ENCODE measurements at regions not wholly inside any gene's neighbourhood (a gene's known extent, or its start where the extent isn't known, plus 50 kb on each side); places are given as distances from the start of the nearest gene placed in this dataset.

DNA sequence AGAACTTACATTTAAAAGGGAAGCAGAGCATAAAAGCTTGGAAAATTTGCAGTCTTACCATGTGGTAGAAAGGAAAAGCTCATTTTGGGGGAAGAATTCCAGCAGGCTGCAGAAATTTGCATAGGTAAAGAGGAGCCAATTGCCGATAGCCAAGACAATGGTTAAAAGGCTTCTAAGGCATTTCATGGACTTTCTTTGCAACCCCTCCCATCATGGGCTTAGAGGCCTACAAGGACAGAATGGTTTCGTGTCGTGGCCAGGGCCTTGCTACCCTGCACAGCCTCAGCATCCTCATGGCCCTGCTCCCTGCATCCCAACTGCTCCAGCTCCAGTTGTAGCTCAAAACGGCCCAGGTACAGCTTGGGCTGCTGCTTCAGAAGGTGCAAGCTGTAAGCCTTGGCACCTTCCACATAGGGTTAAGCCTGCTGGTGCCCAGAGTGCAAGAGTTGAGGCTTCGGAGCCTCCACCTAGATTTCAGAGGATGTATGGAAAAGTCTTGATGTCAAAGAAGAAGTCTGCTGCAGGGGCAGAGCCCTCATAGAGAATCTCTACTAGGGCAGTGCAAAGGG, 420.3 kb downstream of the PCDH17 start:
- no peak for DNase-seq

DNA sequence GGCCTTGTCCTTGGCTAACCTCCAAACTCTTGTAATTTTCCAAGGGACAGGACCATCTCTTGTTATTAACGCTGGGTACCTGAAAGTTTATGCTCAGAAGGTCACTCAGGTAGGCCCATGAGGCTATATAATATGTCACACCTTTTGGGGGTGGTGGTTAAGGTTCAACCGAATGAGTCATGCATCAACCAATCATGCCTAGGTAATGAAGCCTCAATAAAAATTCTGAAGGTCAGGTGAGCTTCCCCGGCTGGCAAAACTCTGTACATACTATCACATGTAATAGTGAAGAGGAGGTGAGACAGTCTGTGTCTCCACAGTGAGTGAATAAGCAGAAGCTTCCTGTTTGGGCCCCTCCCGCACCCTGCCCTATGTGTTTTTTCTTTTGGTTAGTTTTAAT, 424.9 kb downstream of the PCDH17 start:
- no peak for DNase-seq

DNA sequence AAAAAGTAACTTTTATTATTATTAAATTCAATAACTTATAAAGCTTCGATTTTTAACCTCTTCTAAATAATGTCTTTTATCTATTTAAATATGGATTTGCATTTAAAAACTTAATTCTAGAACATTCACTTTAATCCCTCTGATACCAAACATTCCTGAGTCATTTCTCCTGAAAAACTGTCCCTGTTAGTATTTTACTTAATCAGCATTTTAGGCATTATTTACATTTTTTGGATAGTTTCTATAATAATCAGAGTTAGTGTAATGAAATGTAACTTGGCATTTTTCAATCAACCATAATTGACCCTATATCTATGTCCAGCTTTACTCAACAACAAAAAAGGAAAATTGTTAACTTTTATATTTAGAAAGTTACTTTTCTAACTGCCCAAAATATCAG, 428.1 kb downstream of the PCDH17 start:
- DNase-seq, result no peak

DNA sequence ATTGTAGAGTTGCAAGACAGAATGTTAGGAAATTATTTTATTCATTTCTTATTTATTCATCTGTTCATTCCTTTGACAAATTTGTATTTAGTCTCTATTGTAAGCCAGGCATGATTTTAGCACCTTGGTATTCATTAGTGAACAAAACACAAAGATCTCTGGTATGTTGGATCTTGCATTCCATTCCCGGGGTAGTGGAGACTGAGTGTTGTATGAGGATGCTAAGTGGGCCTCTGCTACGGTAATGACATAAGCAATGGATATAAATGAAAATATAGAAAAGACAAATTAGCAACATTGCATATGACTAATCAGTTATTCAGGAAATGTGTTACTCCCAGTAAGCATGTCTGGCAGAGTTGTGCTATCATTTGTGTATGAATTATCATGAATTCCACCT, 449.3 kb downstream of the PCDH17 start:
- DNase-seq, result no peak

DNA sequence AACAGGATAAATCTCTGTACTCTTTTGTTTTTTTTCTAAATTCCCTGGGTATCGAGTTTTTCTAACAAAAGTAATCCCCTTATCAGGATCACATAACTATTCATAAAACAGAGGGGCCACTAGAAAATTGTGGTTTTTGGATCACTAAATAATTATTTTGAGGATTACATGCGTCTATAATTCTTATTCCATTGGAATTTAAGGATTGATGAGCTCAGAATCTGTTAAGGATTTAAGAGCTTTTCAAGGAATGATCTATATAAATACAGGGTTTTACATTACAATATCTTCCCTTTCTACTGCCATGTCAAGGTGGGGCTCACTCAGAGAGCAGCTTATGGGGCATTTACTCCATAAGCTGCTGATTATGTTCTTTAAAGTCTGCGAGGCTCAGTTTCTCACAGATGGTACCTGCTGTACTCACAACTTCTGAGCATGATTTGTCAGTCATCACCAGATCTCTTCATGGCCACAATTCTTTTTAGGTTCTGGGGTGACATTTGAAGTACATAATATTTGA, 449.8 kb downstream of the PCDH17 start:
- DNase-seq, result no peak

DNA sequence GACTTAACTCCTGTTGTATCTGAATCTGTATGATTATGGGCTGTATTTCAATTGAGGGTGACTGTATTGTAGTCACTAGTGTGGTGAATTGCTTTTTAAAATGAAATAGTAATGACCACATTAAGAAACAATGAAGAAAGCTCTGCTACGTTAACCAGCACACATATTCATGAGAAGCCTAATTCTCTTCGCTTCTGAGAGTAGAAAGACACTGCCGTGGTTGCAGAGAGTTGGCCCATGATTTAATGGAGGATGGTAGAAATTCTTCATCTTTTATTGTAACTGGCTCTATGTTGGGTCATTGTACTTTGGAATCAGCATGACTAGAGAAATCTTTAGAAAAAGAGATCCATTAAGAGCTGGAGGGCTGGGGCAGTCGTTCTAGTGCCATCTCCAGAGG, 451.5 kb downstream of the PCDH17 start:
- DNase-seq, result no peak

DNA sequence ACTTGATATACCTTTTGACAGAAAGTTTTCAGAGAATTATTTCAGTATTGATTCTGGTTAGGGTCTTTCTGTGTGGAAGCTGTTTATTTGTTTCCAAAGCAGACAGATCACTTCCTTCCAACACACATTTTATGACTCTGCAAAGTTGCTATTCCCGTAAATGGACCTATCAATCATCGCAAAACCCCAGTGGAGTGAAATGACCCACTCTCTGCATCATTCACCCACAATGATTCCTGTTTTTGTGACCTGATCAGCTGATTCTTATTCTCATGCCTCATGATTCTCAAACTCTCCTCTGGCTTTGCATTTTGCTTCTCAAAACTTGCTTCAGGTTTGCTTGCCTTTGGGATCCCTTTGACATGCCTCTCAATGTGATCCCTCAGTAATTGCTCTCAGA, 453.7 kb downstream of the PCDH17 start:
- no peak for DNase-seq

DNA sequence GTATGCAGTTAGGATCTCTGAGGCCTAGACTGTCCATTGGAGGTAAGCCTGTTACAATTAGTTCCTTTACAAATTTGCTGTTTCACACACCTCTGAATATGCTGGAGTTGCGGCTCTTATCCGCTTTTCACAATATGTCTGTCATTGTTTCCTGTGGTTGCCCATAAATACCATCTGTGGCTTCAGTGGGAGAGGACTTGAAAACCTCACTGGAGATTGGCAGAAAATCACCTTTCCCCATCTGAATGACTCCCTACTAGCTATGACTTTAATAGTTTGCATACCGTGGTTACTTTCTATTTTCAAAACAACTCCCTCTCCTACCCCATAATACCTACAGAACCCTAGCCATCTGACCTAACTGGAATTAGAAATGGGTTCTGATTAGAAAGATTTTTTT, 454.3 kb downstream of the PCDH17 start:
- DNase-seq, result no peak

DNA sequence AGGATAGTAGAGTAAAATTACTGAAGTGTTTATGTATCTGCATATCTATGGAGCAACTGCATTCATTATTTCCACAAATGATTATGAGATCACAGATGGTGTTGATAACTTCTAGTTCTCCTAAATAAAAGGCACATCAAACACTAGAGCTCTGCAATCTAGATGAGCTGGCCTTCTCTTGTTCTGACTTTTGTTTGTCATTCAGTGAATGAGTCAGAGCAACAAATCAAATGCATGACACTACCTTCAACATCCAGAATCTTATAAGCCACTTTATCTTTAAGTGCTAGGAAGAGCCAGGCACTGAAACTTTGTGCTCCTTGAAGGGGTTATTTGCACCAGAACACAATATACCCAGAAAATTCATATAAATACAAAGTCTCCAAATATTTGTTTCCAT, 456.0 kb downstream of the PCDH17 start:
- no peak for DNase-seq

DNA sequence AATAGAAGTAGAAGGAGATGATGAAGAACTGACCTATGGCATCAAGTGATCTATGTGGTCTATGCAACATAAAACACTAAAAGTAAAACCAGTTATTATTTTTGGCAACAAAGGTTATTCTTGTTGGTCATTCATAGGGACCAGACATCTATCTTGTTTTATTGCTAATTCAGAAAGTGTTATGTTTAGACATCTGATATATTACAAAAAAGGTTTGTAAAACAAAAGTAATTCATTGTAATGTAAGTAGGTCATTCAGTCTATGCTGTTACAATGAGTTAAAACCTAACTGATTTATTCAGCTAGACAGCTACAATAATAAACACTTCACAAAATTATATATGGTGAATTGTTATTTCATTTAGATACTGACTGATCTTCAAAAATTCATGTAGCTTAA, 461.9 kb downstream of the PCDH17 start:
- DNase-seq, result no peak

DNA sequence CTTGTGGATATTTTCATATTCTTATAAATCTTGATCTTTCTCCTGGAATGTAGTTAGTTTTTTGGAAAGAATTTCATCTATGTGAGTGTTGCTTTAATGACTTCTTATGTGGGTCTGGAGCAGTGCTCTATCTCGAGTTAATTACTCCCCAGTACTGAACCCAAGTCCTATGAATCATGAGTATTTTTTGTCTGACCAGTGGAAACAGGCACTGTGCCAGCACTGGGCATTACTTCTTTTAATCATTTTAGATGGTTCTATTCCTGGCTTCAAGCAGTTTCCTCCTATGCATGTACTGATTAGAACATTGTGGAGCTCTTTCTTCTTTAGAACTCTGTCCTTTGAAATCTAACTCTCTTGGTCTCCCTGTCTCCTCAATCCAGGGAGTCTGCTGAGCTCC, 466.3 kb downstream of the PCDH17 start:
- DNase-seq, result no peak

DNA sequence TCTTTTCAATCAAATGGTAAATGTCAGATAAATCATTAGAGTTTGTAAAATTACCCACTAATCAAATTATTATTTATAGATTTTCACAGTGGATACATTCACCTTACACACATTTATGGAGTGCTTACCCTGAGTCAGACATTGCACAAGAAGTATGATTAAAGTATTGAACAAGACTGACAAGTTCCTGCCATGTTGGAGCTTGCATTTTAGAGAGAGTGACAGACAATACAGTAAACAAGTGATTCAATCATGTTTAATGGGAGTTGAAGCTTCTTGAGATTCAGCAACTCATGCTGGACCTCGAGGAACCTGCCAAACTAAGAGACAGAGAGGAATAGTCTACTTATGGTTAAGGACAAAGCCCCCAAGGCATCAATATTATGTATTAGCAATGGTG, 487.8 kb downstream of the PCDH17 start:
- no peak for DNase-seq

DNA sequence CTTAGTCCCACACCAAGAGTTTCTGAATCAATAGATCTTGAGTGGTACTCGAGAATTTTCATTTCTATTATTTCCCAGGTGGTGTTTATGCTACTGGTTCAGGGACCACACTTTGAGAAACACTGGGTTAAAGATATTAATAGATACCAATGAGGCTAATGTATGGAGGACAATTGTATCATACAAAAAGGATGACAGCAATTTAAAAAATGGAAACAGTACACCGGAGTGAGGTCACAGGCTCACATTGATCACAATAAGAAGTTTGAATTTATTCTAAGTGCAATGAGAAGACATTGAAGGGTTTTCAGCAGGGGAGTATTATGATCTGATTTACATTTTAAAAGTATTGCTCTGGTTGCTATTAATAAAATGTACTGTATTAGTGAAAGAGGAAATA, 488.3 kb downstream of the PCDH17 start:
- no peak for DNase-seq

DNA sequence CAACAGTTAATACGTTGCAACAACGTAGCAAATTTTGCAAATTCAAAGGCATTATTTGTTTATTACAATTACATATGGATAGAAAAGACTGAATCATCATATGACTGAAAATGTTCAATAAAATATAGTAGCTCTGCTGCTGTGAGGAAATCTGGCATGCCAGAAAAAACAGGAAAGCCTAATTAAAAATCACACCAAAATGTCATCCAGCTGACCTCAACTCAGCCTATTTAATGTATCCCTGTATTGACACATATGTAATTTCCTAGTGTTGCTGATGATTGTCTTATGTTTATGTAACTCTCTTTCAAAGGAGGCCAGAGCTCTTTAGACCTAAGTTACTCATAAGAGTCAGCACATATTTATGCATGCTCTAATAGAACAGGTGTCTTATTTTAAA, 495.0 kb downstream of the PCDH17 start:
- no peak for DNase-seq

DNA sequence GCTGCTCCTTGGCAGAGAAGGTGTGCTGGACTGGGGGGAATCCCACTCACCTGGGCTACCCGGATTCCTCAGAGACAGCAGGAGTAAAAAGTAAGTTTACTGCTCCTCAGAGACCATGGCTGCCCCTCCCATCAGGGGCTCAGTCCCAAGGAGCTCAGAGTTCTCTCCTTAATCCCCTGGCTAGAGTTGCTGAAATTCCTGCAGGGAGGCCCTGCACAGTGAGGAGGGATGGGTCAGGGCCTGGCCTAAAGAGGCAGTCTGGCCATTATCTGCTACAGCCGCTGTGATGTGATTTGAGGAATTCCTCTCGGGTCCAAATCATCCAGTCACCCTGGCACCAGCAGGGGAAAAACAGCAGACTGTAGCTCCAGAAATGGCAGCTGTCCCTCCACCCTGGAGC, 502.5 kb downstream of the PCDH17 start:
- DNase-seq, result no peak

DNA sequence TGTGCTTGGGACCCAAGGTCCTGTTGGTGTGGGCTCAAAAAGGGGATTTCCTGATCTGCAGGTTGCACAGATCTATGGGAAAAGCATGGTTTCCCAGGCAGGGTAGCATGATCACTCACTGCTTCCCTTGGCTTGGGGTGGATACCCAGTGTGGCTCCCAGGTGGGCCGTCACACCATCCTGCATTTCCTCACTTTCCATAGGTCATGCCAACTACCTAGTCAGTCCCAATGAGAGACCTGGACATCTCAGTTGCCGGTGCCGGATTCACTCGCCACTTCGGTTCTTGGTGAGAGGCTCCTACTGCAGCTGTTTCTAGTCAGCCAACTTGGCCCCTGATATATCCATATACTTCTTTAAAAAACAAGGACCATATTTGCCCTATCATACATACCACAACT, 503.0 kb downstream of the PCDH17 start:
- DNase-seq, result no peak

DNA sequence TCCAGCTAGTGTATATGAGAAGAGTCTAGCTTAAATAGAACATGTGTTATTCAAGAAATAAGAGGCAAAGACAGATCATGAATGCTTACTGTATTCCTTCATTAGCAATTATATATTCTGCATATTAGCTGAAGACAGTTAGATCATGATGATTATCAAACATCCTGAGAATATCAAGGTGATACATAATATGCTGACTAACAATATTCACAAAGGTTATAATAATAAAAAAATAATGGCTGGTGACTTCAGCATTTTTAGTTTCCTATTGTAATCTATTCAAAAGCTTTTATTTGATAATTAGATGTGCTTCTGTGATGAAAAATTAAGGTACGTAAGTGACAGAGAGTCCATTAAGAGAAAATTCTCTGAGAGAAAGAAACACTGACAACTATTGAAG, 511.4 kb downstream of the PCDH17 start:
- DNase-seq, result no peak

DNA sequence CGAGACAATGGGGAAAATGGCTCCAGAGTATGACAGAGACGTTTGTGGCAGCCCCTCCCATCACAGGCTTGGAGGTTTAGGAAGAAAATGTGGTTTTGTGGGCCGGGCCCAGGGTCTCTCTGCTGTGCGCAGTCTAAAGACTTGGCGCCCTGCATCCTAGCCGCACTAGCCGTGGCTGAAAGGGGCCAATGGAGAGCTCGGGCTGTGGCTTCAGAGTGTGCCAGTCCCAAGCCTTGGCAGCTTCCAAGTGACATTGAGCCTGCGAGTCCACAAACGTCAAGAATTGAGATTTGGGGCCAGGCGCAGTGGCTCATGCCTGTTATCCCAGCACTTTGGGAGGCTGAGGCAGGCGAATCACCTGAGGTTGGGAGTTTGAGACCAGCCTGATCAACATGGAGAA, 513.1 kb downstream of the PCDH17 start:
- no peak for DNase-seq

DNA sequence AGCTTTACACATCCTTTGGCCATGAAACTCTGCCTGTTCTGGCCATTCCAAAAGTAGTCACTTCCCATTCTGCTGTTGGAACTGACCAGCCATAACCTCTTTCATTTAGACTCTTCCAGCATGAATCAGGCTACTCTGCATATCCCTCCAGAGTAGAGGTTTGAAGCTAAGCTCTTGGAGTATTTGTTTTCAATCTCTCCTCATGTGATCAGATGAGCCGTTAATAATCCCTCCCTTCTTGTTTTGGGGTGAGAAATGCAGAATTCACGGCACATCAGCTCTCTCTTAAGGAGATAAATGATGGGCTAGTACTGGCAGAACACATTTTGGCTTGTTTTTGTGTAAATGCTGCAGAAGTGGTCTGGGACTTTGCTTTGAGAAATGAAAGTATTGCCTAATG, 519.9 kb downstream of the PCDH17 start:
- DNase-seq, result no peak

DNA sequence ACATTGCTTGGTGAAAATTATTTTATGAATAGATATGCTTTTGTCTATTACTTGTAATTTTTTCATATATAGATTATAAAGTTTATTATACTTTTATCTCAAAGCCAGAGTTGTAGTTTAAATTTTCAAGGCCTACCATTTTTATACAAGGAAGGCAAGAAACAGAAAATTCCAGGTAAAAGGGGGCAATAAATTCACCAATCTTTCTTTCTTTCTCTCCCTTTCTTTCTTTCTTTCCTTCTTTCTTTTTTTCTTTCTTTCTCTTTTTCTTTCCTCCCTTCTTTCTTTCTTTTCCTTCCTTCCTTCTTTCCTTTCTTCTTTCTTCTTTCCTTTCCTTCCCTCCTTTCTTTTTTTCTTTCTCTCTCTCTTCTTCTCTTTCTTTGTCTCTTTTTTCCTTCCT, 529.4 kb downstream of the PCDH17 start:
- DNase-seq, result no peak

DNA sequence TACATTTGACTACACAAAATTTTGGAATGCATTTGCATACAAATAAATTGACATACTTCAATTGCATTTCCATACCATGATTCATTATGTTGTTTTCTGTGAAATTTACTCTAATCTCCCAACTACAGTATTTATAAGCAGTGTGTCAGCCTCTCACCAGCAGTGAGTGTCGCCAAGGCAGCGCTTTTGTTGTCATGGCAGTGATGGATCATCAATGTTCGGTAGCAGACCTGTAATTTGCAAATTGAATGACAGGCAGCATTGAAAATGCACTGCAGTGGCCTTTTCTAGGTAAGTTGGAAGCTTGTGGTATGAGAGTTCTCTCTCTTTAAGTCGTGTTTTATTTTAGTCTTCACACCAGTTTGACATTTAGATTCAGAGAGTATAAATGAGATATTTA, 534.1 kb downstream of the PCDH17 start:
- no peak for DNase-seq

DNA sequence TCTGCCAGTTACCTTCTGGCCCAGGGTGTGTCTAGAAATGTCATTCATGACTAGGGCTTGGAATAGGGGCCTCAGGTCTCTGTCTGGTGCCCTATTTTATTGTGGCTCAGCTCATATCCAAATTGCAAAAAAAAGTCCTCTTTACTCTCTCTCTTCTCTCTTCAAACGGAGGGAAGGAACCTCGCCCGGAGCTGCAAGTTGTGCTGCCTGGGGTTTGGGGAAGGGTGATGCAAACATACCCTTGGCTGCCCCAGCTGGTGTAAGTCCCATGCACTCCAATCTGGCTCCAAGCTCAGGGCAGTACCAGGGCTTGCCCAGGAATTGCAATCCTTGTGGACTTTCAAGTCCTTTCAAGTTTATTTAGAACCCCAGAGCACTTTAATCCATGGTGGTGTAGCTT, 549.6 kb downstream of the PCDH17 start:
- DNase-seq, result no peak

DNA sequence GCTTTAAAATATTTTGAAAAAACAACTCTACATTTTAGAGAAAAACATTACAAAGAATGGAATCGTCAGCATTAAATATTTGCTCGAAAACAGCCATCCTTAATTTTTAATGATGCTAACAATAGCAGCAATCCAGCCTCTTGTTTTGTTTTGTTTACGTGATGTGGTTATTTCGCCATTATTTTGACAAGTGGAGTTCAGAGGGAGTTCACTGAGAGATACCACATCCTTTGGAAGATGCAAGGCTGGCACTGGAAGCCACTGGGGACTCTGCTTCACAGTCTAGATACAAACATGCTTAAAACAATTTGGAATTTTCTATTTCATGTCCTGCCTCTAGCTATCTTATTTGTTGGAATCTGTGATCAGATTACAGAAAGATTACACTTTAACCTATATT, 556.3 kb downstream of the PCDH17 start:
- no peak for DNase-seq

DNA sequence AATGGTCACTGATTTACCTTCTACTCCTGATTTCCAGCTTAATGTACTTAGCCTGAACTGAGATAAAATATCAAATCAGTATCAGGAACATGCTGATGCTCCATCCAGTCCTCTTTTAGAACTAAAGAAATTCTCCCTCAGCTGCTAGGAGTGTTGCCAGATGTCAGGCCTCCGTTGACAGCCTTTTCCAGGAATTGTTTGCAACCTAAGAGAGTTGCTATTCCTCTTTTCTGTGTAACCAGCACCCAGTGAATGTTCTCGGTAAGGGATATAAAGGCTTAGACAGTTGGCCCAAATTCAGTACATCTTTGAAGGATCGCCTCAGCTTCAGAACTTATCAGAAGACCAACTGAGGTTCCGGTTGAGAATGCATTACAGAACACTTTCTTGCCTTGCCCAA, 559.0 kb downstream of the PCDH17 start:
- no peak for DNase-seq

DNA sequence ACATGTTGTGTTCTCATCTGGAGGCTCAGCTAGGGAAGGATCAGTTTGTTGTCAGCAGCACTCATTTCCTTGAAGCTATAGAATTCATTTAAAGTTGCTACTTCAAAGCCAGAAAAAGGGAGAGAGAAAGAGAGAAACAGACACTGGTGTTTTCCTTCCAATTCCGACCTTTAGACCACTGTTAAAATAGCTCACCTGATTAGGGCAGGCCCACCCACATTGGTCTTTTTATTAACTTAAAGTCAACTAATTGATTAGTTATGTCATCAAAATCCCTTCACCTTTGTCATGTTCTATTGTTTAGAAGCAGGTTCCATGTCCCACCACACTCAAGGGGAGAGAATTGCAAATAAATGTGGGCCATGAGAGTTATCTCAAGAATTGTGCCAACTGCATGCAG, 560.2 kb downstream of the PCDH17 start:
- DNase-seq, result no peak

DNA sequence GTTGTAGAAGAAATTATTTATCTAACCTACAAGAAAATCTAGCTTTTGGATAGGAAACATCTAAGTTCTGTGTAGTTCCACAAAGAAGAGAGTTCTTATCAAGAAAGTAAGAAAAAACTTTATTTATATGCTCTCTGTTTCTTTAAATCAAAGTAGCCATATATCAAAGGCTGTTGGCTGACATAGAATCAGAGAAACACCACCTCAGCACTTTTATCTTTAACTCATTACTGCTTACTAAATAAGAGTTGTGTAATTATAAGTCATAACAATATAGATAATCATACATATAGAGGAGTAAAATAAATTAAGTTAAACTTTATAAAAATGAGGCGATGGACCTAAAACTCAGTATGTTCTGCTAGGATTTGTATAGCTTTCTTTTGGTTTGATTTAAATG, 570.6 kb downstream of the PCDH17 start:
- no peak for DNase-seq

All from NCI-H1930 (cell line).